Activated CD4-positive, CD25-positive, alpha-beta regulatory T cell treated with anti-CD3 and anti-CD28 coated beads, Interleukin-2, amount 50 U/mL, for 24 hours (primary cell): ENCODE measurements at regions not wholly inside any gene's neighbourhood (a gene's known extent, or its start where the extent isn't known, plus 50 kb on each side); places are given as distances from the start of the nearest gene placed in this dataset.

Source experiments
- ATAC-seq, 2 donors: fragments of 150-1000 bp; cut with Tn5 transposase; one replicate each; pipeline ENCODE4 v1.10.0; 2021; ENCODE audit warnings: mild to moderate bottlenecking in 1 of 2, moderate library complexity in 1 of 2

- no peak for ATAC-seq
Measured at GRCh38 chr2:212945526-212945925, 205.9 kb downstream of the IKZF2 start.

- ATAC-seq, result no peak
Measured at GRCh38 chr2:212943351-212943750, 208.1 kb downstream of the IKZF2 start.

- no peak for ATAC-seq
Measured at GRCh38 chr2:212941361-212941760, 210.1 kb downstream of the IKZF2 start.

GRCh38 chr2:212940816-212941215, 210.6 kb downstream of the IKZF2 start:
- no peak for ATAC-seq

- no peak for ATAC-seq
Measured at GRCh38 chr2:212939777-212940531, 211.5 kb downstream of the IKZF2 start.

GRCh38 chr2:212938144-212938793, 213.1 kb downstream of the IKZF2 start:
- peak; percentile 76 to 77 for ATAC-seq

GRCh38 chr2:212936572-212936971, 214.8 kb downstream of the IKZF2 start:
- ATAC-seq, result no peak

- no peak for ATAC-seq
Measured at GRCh38 chr2:212935752-212936151, 215.7 kb downstream of the IKZF2 start.

GRCh38 chr2:212931271-212931670, 220.1 kb downstream of the IKZF2 start:
- ATAC-seq, result no peak

- ATAC-seq, result peak; percentile 33 to 42
Measured at GRCh38 chr2:212930556-212931260, 220.7 kb downstream of the IKZF2 start.

GRCh38 chr2:212929971-212930370, 221.4 kb downstream of the IKZF2 start:
- no peak for ATAC-seq

- peak; percentile 79 to 82 for ATAC-seq
Measured at GRCh38 chr2:212929116-212929515, 222.3 kb downstream of the IKZF2 start.

- no peak for ATAC-seq
Measured at GRCh38 chr2:212928681-212929080, 222.7 kb downstream of the IKZF2 start.

GRCh38 chr2:212926940-212927339, 224.5 kb downstream of the IKZF2 start:
- ATAC-seq, result no peak

- no peak for ATAC-seq
Measured at GRCh38 chr2:212923393-212923792, 228.0 kb downstream of the IKZF2 start.

GRCh38 chr2:212922701-212923100, 228.7 kb downstream of the IKZF2 start:
- ATAC-seq, result no peak

GRCh38 chr2:212921711-212922110, 229.7 kb downstream of the IKZF2 start:
- peak; percentile 61 to 71 for ATAC-seq

GRCh38 chr2:212921061-212921460, 230.4 kb downstream of the IKZF2 start:
- peak; percentile 41 to 51 for ATAC-seq

- ATAC-seq, result no peak
Measured at GRCh38 chr2:212919238-212919637, 232.2 kb downstream of the IKZF2 start.

GRCh38 chr2:212918336-212918735, 233.1 kb downstream of the IKZF2 start:
- no peak for ATAC-seq

GRCh38 chr2:212915121-212915782, 236.2 kb downstream of the IKZF2 start:
- ATAC-seq, result peak; percentile 82 to 89

- no peak for ATAC-seq
Measured at GRCh38 chr2:212914392-212914791, 237.0 kb downstream of the IKZF2 start.

- ATAC-seq, result no peak
Measured at GRCh38 chr2:212913640-212914306, 237.6 kb downstream of the IKZF2 start.
